ENCODE measurements at regions not wholly inside any gene's neighbourhood (a gene's known extent, or its start where the extent isn't known, plus 50 kb on each side); places are given as distances from the start of the nearest gene placed in this dataset.

DNA sequence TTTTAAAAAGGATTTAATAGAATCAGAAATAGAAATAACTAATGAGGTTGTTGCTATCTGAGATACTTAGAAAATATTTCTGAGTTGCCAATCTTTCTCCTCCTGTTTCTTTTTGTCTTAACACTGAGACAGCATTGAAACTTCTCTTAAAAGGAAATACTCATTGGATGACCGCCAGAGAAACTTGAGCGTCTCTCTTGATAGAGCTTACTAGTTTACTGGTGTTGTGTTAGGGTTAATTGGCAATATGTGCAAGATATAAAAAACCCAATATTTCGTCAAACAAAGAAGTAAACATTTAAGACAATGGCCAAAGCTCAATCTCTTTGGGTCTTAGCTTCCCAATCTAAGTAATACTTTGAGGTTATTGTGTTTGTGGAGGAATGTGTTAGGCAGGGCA is 176.4 kb upstream of the CHD1 start:
- CTCF ChIA-PET (ENCODE audit: partially characterized antibody) = interaction anchor here (0.6 to 1.8 kb wide), 19 partner anchors 9 to 1361 kb away, joined by 3 to 6 read pairs (median 4); no protein-coding TSS in a partner anchor
- TF ChIP-seq SRF (IDR thresholded peaks at IDR 0.05; ENCODE audit: low read depth, low read length) (no peak), BACH1 (IDR thresholded peaks at IDR 0.05; ENCODE audit: low read length) (no peak), RAD21 (IDR thresholded peaks at IDR 0.05 in 1 of 2, conservative IDR thresholded peaks at IDR 0.05 in 1 of 2; ENCODE audit: low read depth in 2 of 2, low read length in 2 of 2) (no peak), SUZ12 (IDR thresholded peaks at IDR 0.05; ENCODE audit: low read length) (no peak)

More for the DNA sequence above, 176.4 kb upstream of the CHD1 start:
- no peak overlapping the region for H2BK15ac ChIP-seq (ENCODE audit: low read length)
- H3K4ac ChIP-seq (replicated peaks; ENCODE audit: insufficient read length, low read depth, low read length) = no peak overlapping the region
- no peak overlapping the region for H3K14ac ChIP-seq (ENCODE audit: insufficient read length)
- no peak overlapping the region for H2AFZ ChIP-seq (ENCODE audit: low read length)
- H3K79me1 ChIP-seq (ENCODE audit: low read depth, low read length) = no peaks in the 10 kb centered on the region
- H4K8ac ChIP-seq (ENCODE audit: extremely low read depth, insufficient read depth, low read length) = no peak overlapping the region
- H2BK12ac ChIP-seq (ENCODE audit: low read depth, low read length) = no peak overlapping the region
- H3K27ac ChIP-seq (ENCODE audit: low read depth, low read length) = no peak overlapping the region
- no peaks in the 10 kb centered on the region for H3K9me3 ChIP-seq (ENCODE audit: insufficient read depth in 2 of 2, low read depth in 1 of 2, low read length in 1 of 2)
- H3K56ac ChIP-seq (replicated peaks; ENCODE audit: insufficient read length, low read depth, low read length) = no peak overlapping the region
- no peak overlapping the region for H2AK5ac ChIP-seq (ENCODE audit: low read depth, low read length)
- H3K36me3 ChIP-seq (ENCODE audit: control insufficient read depth in 2 of 4, insufficient read depth in 4 of 4, low read length in 3 of 4) = no peaks in the 10 kb centered on the region
- no peak overlapping the region for H3K18ac ChIP-seq (ENCODE audit: extremely low read depth, low read length)
- H3K27me3 ChIP-seq (replicated peaks in 1 of 4; ENCODE audit: control insufficient read depth in 3 of 4, extremely low read depth in 1 of 4, insufficient read depth in 3 of 4, low read length in 3 of 4) = no peaks in the 10 kb centered on the region
- no peak overlapping the region for H2BK120ac ChIP-seq (replicated peaks; ENCODE audit: low read depth, low read length)
- H4K5ac ChIP-seq (ENCODE audit: insufficient read length, low read depth, low read length) = no peak overlapping the region
- POLR2A ChIA-PET (ENCODE audit: partially characterized antibody) = no interaction called here
- H3K23ac ChIP-seq (ENCODE audit: insufficient read length) = no peak overlapping the region
- DNase-seq (ENCODE audit: low read depth in 1 of 2, low spot score in 2 of 2) (no peak), FAIRE-seq (no peak)
- no peak overlapping the region for H3K9ac ChIP-seq (replicated peaks in 1 of 4; ENCODE audit: extremely low read depth in 1 of 4, low read depth in 3 of 4, low read length in 3 of 4)
- H2BK5ac ChIP-seq (ENCODE audit: low read depth, low read length) = no peak overlapping the region
- H4K20me1 ChIP-seq (replicated peaks in 1 of 2; ENCODE audit: control insufficient read depth in 1 of 2, insufficient read depth in 2 of 2, low read length in 2 of 2) = no peaks in the 10 kb centered on the region
- H3K4me1 ChIP-seq (replicated peaks in 1 of 4; ENCODE audit: control insufficient read depth in 3 of 4, insufficient read depth in 4 of 4, low read length in 3 of 4) = no peaks in the 10 kb centered on the region
- H3K4me2 ChIP-seq (ENCODE audit: insufficient read depth in 1 of 2, low read depth in 2 of 2, low read length in 2 of 2) = no peak overlapping the region
- no peak overlapping the region for H4K91ac ChIP-seq (replicated peaks; ENCODE audit: insufficient read length, low read length)
- H3K23me2 ChIP-seq (ENCODE audit: low read depth, low read length) = no peaks in the 10 kb centered on the region
- no peaks in the 10 kb centered on the region for H3K79me2 ChIP-seq (ENCODE audit: control insufficient read depth in 1 of 2, insufficient read depth in 2 of 2, low read length in 2 of 2)
- H3K4me3 ChIP-seq (ENCODE audit: extremely low read depth in 1 of 4, insufficient read depth in 2 of 4, low read depth in 3 of 4, low read length in 4 of 4) = no peak overlapping the region
- WGBS, 2 experiments (ENCODE audit: extremely low coverage in 1 of 2, insufficient coverage in 1 of 2, insufficient read length in 1 of 2, insufficient replicate concordance in 2 of 2, low coverage in 1 of 2, low lambda C conversion rate in 2 of 2, missing lambda C conversion rate in 1 of 2) = 84% methylated on average over 3 of the region's 3 CpGs; no CpG with 5 or more reads in 1 of the 2 experiments
- no peak overlapping the region for H2BK20ac ChIP-seq (ENCODE audit: low read length)

Measured in H1 (cell line).